ENCODE measurements at regions not wholly inside any gene's neighbourhood (a gene's known extent, or its start where the extent isn't known, plus 50 kb on each side); places are given as distances from the start of the nearest gene placed in this dataset.

GRCh38 chr2:15809404-15809803 is 130.9 kb upstream of the MYCN start:
- Histone ChIP-seq H3K9me3 (no peaks in the 10 kb centered on the region), H3K4me3 (no peak overlapping the region), H3K36me3 (no peaks in the 10 kb centered on the region), H3K27ac (no peak overlapping the region), H3K27me3 (no peaks in the 10 kb centered on the region), H3K4me1 (no peaks in the 10 kb centered on the region)
- 66 to 75% (median 71%) methylated on average over 11 of the region's 11 CpGs for WGBS, 5 donors
- intact Hi-C loops (cut with DNase I; ENCODE audit: low total_unique reads): no loop called here
- no peak for DNase-seq
- no peak for TF ChIP-seq POLR2A (IDR thresholded peaks at IDR 0.05)

- Histone ChIP-seq H3K36me3 (no peaks in the 10 kb centered on the region), H3K27me3 (no peaks in the 10 kb centered on the region), H3K4me1 (no peaks in the 10 kb centered on the region), H3K9me3 (no peaks in the 10 kb centered on the region), H3K4me3 (no peak overlapping the region), H3K27ac (no peak overlapping the region)
- intact Hi-C loops (cut with DNase I; ENCODE audit: low total_unique reads): no loop called here
- no peak for DNase-seq
- 59 to 79% (median 70%) methylated on average over 12 of the region's 12 CpGs for WGBS, 5 donors
- TF ChIP-seq POLR2A (IDR thresholded peaks at IDR 0.05) (no peak), CTCF (IDR thresholded peaks at IDR 0.05) (no peak), EP300 (IDR thresholded peaks at IDR 0.05) (no peak), POLR2AphosphoS5 (IDR thresholded peaks at IDR 0.05) (no peak)
Observed at GRCh38 chr2:15810477-15811150, 129.7 kb upstream of the MYCN start.

- intact Hi-C loops (cut with DNase I; ENCODE audit: low total_unique reads): no loop called here
- H3K4me3 ChIP-seq: no peak overlapping the region
- no peak overlapping the region for H3K27ac ChIP-seq
- no peaks in the 10 kb centered on the region for H3K36me3 ChIP-seq
- 79 to 86% (median 81%) methylated on average over 8 of the region's 8 CpGs for WGBS, 5 donors
- no peaks in the 10 kb centered on the region for H3K4me1 ChIP-seq
- H3K9me3 ChIP-seq: no peaks in the 10 kb centered on the region
- no peak for DNase-seq
- H3K27me3 ChIP-seq: no peaks in the 10 kb centered on the region
- TF ChIP-seq POLR2AphosphoS5 (IDR thresholded peaks at IDR 0.05) (no peak), CTCF (IDR thresholded peaks at IDR 0.05) (no peak), POLR2A (IDR thresholded peaks at IDR 0.05) (no peak), EP300 (IDR thresholded peaks at IDR 0.05) (no peak)
Observed at GRCh38 chr2:15811367-15811766, 129.0 kb upstream of the MYCN start.

GRCh38 chr2:15812187-15812780 is 128.1 kb upstream of the MYCN start:
- Histone ChIP-seq H3K27ac (no peak overlapping the region), H3K9me3 (no peaks in the 10 kb centered on the region), H3K36me3 (no peaks in the 10 kb centered on the region), H3K4me1 (no peaks in the 10 kb centered on the region), H3K27me3 (peaks cover 0 to 7% (median 0%) of the 10 kb centered on the region in 3 donors), H3K4me3 (no peak overlapping the region)
- WGBS, 5 donors: 72 to 80% (median 73%) methylated on average over 10 of the region's 10 CpGs
- no peak for TF ChIP-seq EP300 (IDR thresholded peaks at IDR 0.05)
- intact Hi-C loops (cut with DNase I; ENCODE audit: low total_unique reads): no loop called here
- DNase-seq: no peak

GRCh38 chr2:15813481-15814266 is 126.7 kb upstream of the MYCN start:
- no peak for TF ChIP-seq EP300 (IDR thresholded peaks at IDR 0.05)
- TF ChIP-seq CTCF (IDR thresholded peaks at IDR 0.05): no peak
- TF ChIP-seq POLR2A (IDR thresholded peaks at IDR 0.05): no peak
- Histone ChIP-seq H3K36me3 (no peaks in the 10 kb centered on the region), H3K27ac (no peak overlapping the region), H3K9me3 (no peaks in the 10 kb centered on the region), H3K4me1 (no peaks in the 10 kb centered on the region), H3K27me3 (peaks cover 0 to 17% (median 0%) of the 10 kb centered on the region in 3 donors), H3K4me3 (no peak overlapping the region)
- DNase-seq: no peak
- intact Hi-C loops (cut with DNase I; ENCODE audit: low total_unique reads): no loop called here
- WGBS, 5 donors: 83 to 93% (median 86%) methylated on average over 7 of the region's 7 CpGs
